Astrocyte (in vitro differentiated cells and primary cell): ENCODE measurements at regions not wholly inside any gene's neighbourhood (a gene's known extent, or its start where the extent isn't known, plus 50 kb on each side); places are given as distances from the start of the nearest gene placed in this dataset.

Source experiments
- EZH2 ChIP-seq: IDR thresholded peaks from 2 replicates; pipeline ENCODE4 v1.6.1; 2012; ENCODE audit warnings: mild to moderate bottlenecking, low read length, inconsistent platforms; ENCODE audit not compliant: insufficient read depth
- TF ChIP-seq, protein P1 (sequence below): IDR thresholded peaks from 2 replicates; pipeline ENCODE4 v1.5.1; 2011; ENCODE audit warnings: low read depth, mild to moderate bottlenecking, inconsistent platforms, low read length, moderate library complexity; ENCODE audit not compliant: insufficient read depth

DNA sequence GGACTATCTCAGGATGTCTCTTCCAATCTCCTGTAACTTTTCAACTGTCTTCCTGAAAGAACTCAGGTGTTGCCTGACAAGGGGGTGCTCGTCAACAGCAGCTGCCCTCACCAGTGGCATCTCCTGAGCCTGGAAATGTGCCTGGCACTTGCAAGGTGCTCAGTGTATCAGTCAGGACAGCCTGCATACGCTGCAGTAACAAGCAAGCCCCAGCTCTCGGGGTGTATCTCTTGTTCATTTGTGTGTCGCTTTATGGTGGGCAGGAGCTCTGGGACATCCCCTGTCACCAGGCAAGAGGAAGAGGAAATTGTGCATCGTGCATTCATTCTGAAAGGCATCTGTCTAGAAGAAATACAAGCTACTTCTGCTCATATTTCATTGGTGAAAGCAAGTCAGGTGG, 263.1 kb downstream of the DCDC2C start:
- TF ChIP-seq, protein P1, sequence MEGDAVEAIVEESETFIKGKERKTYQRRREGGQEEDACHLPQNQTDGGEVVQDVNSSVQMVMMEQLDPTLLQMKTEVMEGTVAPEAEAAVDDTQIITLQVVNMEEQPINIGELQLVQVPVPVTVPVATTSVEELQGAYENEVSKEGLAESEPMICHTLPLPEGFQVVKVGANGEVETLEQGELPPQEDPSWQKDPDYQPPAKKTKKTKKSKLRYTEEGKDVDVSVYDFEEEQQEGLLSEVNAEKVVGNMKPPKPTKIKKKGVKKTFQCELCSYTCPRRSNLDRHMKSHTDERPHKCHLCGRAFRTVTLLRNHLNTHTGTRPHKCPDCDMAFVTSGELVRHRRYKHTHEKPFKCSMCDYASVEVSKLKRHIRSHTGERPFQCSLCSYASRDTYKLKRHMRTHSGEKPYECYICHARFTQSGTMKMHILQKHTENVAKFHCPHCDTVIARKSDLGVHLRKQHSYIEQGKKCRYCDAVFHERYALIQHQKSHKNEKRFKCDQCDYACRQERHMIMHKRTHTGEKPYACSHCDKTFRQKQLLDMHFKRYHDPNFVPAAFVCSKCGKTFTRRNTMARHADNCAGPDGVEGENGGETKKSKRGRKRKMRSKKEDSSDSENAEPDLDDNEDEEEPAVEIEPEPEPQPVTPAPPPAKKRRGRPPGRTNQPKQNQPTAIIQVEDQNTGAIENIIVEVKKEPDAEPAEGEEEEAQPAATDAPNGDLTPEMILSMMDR: no peak
- TF ChIP-seq EZH2: no peak
